HepG2 (cell line): ENCODE measurements at regions not wholly inside any gene's neighbourhood (a gene's known extent, or its start where the extent isn't known, plus 50 kb on each side); places are given as distances from the start of the nearest gene placed in this dataset.

Source experiments
- GZF1 ChIP-seq: sonication (generic); formaldehyde crosslinking; IDR thresholded peaks from 2 replicates; pipeline ENCODE4 v1.5.1; 2020; ENCODE audit warnings: mild to moderate bottlenecking, missing genetic modification reagents
- TF ChIP-seq, protein P1 (sequence below): sonication (generic); formaldehyde crosslinking; IDR thresholded peaks from 2 replicates; pipeline ENCODE4 v1.4.0; 2020; ENCODE audit warnings: mild to moderate bottlenecking, missing genetic modification reagents
- TF ChIP-seq, protein P2 (sequence below): sonication (generic); formaldehyde crosslinking; IDR thresholded peaks from 2 replicates; pipeline ENCODE4 v1.4.0; 2020; ENCODE audit warnings: missing genetic modification reagents, low read depth, mild to moderate bottlenecking, borderline replicate concordance
- TF ChIP-seq, protein P3 (sequence below): sonication (generic); formaldehyde crosslinking; IDR thresholded peaks from 2 replicates; pipeline ENCODE4 v1.4.0; 2020; ENCODE audit warnings: missing genetic modification reagents
- TF ChIP-seq, protein P4 (sequence below): sonication (generic); formaldehyde crosslinking; IDR thresholded peaks from 2 replicates; pipeline ENCODE4 v1.8.1; 2023; ENCODE audit warnings: missing genetic modification reagents, mild to moderate bottlenecking, borderline replicate concordance

DNA sequence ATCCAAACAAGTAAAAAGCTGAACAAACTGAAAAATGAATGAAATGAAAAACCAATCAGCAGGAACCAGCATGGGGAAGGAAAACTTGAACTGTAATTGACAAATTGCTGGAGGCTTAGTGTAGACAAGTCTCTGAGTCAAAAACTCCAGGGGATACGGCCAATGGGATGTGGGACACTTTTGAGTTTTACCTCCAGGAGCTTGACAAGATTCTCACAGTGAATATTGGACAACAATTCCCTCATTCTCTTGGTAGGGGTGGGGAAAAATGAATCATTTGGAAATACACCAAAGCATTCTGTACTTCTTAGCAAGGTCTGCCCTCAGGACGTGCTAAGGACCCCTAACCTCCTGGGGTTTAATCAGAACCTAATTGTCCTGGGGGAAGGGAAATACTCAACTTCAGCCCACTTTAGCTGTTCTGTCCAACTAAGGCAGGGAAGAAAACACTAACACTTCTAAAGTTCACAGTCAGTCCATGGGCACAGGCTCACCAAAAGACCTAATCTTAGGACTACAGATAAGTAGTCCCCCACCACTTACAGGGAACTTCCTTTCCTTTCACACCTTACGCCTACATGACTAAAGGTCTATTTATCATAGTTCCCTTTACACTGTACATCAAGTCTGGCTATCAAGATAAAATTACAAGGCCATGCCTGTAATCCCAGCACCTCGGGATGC lies 60.7 kb upstream of the CDC42BPA start (continued):
- TF ChIP-seq, protein P1, sequence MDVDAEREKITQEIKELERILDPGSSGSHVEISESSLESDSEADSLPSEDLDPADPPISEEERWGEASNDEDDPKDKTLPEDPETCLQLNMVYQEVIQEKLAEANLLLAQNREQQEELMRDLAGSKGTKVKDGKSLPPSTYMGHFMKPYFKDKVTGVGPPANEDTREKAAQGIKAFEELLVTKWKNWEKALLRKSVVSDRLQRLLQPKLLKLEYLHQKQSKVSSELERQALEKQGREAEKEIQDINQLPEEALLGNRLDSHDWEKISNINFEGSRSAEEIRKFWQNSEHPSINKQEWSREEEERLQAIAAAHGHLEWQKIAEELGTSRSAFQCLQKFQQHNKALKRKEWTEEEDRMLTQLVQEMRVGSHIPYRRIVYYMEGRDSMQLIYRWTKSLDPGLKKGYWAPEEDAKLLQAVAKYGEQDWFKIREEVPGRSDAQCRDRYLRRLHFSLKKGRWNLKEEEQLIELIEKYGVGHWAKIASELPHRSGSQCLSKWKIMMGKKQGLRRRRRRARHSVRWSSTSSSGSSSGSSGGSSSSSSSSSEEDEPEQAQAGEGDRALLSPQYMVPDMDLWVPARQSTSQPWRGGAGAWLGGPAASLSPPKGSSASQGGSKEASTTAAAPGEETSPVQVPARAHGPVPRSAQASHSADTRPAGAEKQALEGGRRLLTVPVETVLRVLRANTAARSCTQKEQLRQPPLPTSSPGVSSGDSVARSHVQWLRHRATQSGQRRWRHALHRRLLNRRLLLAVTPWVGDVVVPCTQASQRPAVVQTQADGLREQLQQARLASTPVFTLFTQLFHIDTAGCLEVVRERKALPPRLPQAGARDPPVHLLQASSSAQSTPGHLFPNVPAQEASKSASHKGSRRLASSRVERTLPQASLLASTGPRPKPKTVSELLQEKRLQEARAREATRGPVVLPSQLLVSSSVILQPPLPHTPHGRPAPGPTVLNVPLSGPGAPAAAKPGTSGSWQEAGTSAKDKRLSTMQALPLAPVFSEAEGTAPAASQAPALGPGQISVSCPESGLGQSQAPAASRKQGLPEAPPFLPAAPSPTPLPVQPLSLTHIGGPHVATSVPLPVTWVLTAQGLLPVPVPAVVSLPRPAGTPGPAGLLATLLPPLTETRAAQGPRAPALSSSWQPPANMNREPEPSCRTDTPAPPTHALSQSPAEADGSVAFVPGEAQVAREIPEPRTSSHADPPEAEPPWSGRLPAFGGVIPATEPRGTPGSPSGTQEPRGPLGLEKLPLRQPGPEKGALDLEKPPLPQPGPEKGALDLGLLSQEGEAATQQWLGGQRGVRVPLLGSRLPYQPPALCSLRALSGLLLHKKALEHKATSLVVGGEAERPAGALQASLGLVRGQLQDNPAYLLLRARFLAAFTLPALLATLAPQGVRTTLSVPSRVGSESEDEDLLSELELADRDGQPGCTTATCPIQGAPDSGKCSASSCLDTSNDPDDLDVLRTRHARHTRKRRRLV (CRISPR knock-in tag), result no peak
- TF ChIP-seq, protein P2, sequence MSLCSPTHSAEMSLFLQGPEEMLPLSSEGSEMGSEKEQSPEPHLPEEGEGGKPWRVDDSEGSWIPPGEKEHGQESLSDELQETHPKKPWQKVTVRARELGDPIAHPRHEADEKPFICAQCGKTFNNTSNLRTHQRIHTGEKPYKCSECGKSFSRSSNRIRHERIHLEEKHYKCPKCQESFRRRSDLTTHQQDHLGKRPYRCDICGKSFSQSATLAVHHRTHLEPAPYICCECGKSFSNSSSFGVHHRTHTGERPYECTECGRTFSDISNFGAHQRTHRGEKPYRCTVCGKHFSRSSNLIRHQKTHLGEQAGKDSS (CRISPR knock-in tag), result no peak
- TF ChIP-seq, protein P3, sequence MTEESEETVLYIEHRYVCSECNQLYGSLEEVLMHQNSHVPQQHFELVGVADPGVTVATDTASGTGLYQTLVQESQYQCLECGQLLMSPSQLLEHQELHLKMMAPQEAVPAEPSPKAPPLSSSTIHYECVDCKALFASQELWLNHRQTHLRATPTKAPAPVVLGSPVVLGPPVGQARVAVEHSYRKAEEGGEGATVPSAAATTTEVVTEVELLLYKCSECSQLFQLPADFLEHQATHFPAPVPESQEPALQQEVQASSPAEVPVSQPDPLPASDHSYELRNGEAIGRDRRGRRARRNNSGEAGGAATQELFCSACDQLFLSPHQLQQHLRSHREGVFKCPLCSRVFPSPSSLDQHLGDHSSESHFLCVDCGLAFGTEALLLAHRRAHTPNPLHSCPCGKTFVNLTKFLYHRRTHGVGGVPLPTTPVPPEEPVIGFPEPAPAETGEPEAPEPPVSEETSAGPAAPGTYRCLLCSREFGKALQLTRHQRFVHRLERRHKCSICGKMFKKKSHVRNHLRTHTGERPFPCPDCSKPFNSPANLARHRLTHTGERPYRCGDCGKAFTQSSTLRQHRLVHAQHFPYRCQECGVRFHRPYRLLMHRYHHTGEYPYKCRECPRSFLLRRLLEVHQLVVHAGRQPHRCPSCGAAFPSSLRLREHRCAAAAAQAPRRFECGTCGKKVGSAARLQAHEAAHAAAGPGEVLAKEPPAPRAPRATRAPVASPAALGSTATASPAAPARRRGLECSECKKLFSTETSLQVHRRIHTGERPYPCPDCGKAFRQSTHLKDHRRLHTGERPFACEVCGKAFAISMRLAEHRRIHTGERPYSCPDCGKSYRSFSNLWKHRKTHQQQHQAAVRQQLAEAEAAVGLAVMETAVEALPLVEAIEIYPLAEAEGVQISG (CRISPR knock-in tag), result no peak
- TF ChIP-seq, protein P4, sequence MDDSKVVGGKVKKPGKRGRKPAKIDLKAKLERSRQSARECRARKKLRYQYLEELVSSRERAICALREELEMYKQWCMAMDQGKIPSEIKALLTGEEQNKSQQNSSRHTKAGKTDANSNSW (CRISPR knock-in tag), result no peak
- no peak for TF ChIP-seq GZF1 (CRISPR knock-in tag)
- TF ChIP-seq, all 625 proteins: peak for 0
